Coronary artery (tissue), 2 donors: ENCODE measurements at regions not wholly inside any gene's neighbourhood (a gene's known extent, or its start where the extent isn't known, plus 50 kb on each side); places are given as distances from the start of the nearest gene placed in this dataset.
"Not testable (repeated sequence)": the region's sequence is repeated elsewhere in the genome, so short reads cannot be mapped to it uniquely, and the experiment has no call there.

Experiments used
- DNase-seq: peaks from one replicate; pipeline ENCODE4 v3.0.0-alpha.2; 2017; ENCODE audit warnings: low spot score
- H3K27ac ChIP-seq, 2 donors: fragments of 200-600 bp; sonication (generic); one replicate each; pipeline ENCODE4 v1.5.1; 2016 to 2019
- H3K4me3 ChIP-seq: fragments of 200-600 bp; sonication (generic); 2 replicates; pipeline ENCODE4 v1.5.1; 2016; ENCODE audit warnings: mild to moderate bottlenecking, moderate library complexity
- TF ChIP-seq, protein P1 (sequence below): fragments of 200-600 bp; sonication (generic); IDR thresholded peaks from one replicate; pipeline ENCODE4 v1.5.1; 2019; ENCODE audit warnings: antibody characterized with exemption

DNA sequence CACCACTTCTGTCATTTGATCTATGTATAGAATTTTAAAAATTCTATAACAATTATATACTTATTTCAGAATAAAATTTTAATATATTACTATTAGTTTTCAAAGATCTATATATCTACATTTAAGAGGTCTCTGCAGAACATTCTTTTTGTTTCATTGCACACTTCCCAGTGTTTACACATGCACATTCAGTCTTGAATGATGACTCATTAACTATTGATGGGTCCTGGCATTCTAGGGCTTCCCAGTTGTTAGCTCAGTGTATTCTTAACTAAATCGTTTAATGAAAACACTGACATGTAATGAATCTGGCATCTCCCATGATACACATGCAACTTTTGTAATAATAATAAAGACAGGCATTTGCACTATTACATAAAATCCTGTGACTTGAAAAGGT is 324.6 kb downstream of the KLF12 start:
- no peak for DNase-seq
- TF ChIP-seq, protein P1, sequence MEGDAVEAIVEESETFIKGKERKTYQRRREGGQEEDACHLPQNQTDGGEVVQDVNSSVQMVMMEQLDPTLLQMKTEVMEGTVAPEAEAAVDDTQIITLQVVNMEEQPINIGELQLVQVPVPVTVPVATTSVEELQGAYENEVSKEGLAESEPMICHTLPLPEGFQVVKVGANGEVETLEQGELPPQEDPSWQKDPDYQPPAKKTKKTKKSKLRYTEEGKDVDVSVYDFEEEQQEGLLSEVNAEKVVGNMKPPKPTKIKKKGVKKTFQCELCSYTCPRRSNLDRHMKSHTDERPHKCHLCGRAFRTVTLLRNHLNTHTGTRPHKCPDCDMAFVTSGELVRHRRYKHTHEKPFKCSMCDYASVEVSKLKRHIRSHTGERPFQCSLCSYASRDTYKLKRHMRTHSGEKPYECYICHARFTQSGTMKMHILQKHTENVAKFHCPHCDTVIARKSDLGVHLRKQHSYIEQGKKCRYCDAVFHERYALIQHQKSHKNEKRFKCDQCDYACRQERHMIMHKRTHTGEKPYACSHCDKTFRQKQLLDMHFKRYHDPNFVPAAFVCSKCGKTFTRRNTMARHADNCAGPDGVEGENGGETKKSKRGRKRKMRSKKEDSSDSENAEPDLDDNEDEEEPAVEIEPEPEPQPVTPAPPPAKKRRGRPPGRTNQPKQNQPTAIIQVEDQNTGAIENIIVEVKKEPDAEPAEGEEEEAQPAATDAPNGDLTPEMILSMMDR = no peak
- Histone ChIP-seq H3K4me3 (no peak overlapping the region), H3K27ac (no peak overlapping the region)

DNA sequence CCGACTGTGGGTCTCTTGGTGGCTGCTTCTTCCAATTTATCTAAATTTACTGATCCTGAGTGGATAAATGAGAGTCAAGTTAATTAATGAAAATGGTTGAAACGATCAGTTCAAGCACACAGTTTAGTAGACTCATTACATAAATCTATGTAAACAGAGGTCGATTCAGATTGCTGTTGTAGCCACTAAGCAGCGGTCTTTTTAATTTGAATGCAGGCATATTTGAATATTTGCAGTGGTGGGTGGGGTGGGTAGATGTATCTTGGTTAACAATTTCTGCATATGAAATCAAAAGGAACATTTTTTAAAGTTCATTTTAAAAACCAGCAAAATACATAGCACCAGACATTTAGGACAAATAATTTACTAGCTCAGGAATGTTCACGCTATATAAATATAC is 325.9 kb downstream of the KLF12 start:
- TF ChIP-seq, protein P1 = no peak
- H3K27ac ChIP-seq = no peak overlapping the region
- H3K4me3 ChIP-seq = no peak overlapping the region
- no peak for DNase-seq

DNA sequence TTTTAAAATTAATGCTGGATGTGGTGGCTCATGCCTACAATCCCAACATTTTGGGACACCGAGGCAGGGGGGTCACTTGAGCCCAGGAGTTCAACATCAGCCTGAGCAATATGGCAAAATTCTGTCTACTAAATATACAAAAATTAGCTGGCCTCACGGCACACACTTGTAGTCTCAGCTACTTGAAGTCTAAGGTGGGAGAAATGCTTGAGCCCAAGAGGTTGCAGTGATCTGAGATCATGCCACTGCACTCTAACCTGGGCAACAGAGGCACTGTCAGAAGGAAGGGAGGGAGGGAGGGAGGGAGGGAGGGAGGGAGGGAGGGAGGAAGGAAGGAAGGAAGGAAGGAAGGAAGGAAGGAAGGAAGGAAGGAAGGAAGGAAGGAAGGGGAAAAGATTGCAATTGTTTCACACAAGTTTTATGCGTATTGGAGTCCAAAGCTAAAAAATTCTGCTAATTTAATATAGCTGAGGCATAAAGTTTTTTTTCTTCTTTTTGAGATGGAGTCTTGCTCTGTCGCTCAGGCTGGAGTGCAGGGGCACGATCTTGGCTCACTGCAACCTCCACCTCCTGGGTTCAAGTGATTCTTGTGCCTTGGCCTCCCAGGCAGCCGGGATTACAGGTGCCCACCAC is 328.8 kb downstream of the KLF12 start:
- H3K27ac ChIP-seq, DNase-seq, H3K4me3 ChIP-seq: not testable (repeated sequence)

DNA sequence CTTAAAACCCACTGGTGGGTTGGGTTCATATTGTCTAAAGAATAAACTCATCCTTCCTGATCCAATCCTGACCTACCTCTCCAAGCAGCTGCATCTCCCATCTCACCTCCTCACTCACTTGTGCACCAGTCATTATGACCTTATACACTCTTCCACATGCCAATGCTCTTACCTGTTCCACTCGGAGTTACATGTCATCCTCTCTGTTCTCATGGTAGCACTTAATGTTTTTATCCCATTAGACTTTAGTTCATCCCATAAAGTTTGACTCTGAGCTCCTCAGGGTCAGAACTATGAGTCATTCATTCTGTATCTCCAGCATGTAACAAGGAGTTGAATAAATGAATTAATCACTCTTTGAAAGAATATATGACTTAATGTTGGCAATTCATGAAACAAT is 330.2 kb downstream of the KLF12 start:
- DNase-seq = no peak
- Histone ChIP-seq H3K4me3 (no peak overlapping the region), H3K27ac (no peak overlapping the region)
- TF ChIP-seq, protein P1 = no peak

DNA sequence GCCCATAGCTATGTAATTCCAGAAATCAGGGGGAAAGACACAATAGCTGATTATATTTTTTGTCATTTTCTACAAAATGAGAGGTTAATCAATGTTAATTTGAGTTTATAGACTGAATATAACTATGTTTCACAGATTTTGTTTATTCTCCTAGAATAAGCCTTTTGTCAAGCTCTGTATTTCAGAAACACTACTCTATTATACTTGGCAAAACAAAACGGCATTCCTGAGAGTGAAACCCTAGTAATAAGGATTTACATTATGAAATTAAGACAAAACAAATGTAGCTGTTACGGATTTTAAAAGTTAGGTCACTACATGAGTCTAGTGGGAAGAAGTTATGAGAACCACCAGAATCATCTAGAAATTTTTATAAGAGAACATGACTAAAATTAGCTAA is 334.2 kb downstream of the KLF12 start:
- H3K27ac ChIP-seq = no peak overlapping the region
- no peak overlapping the region for H3K4me3 ChIP-seq
- TF ChIP-seq, protein P1 = no peak
- no peak for DNase-seq

DNA sequence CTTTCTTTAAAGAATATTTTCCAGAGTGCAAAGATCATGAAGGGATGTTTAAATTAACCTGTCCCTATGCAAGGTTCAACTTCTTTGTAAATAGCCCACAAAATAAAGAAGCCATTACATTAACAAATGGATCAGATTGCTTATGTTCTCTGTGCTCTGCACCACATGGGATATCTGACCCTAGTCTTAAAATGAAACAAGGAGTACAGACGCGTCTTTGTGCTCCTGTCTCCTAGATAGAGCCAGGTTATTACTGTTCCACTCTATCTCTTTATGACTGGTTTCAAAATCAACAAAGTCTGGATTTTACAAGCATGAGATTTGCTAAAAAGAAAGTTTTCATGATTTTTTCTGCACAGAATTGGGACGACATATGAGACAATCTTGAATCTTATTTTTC is 339.4 kb downstream of the KLF12 start:
- Histone ChIP-seq H3K4me3 (no peak overlapping the region), H3K27ac (no peak overlapping the region)
- no peak for DNase-seq
- TF ChIP-seq, protein P1 = no peak

DNA sequence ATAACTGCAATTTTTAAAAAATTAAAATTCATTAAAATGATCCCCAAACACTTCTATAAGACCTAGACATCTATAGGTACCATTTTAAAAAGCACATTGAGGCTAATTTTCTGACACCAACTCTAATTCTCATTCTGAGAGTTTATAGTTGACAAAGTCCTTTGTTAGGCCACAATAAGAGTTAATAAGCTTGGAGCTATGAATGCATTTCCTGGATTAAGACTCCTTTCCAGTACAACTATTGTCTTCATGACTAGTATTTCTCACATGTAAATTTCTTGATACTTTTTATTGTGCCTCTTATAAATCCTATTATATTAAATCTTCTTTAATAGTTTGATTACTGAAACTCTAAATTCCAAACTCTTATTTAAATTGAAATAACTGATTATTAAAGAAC is 340.8 kb downstream of the KLF12 start:
- Histone ChIP-seq H3K4me3 (no peak overlapping the region), H3K27ac (no peak overlapping the region)
- DNase-seq = no peak
- TF ChIP-seq, protein P1 = no peak

DNA sequence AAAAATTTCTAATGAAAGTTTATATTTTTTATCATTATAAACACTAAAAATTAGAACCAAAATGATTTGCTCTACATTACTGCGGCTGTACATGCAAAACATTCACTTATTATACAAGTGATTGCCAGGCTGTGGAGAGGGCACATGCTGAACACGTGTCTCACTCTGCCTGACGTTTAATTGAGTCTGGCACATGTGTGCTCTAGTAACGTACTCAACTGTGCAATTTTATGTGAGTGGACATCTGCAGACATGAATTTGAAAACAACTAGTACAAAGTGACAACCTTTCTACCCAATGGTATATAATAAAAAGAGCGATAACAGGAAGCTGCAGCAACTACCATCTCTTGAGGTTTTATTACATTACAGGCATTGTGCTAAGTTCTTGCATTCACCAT is 341.4 kb downstream of the KLF12 start:
- Histone ChIP-seq H3K4me3 (no peak overlapping the region), H3K27ac (no peak overlapping the region)
- DNase-seq = no peak
- TF ChIP-seq, protein P1 = no peak
